Fibroblast of lung (primary cell): ENCODE measurements at regions not wholly inside any gene's neighbourhood (a gene's known extent, or its start where the extent isn't known, plus 50 kb on each side); places are given as distances from the start of the nearest gene placed in this dataset.

ENCODE experiments used
- DNase-seq, 2 donors: peaks; one replicate each; pipeline versions ENCODE4 v3.0.0 to v3.0.0-alpha.2; 2010; ENCODE audit warnings: low read depth in 2 of 2
- H2AFZ ChIP-seq: 2 replicates; pipeline ENCODE4 v1.5.1; 2012; ENCODE audit warnings: low read length, control low read depth, inconsistent platforms
- H3K27ac ChIP-seq: 2 replicates; pipeline ENCODE4 v1.5.1; 2011; ENCODE audit warnings: low read length, control low read depth; ENCODE audit not compliant: insufficient read depth
- H3K27me3 ChIP-seq: 2 replicates; pipeline ENCODE4 v1.5.1; 2011; ENCODE audit warnings: mild to moderate bottlenecking, low read length; ENCODE audit not compliant: control insufficient read depth, insufficient read depth
- H3K36me3 ChIP-seq: 2 replicates; pipeline ENCODE4 v1.5.1; 2011; ENCODE audit warnings: low read length; ENCODE audit not compliant: control insufficient read depth, insufficient read depth
- H3K4me1 ChIP-seq: 2 replicates; pipeline ENCODE4 v1.5.1; 2011; ENCODE audit warnings: low read length; ENCODE audit not compliant: control insufficient read depth, insufficient read depth; ENCODE audit errors: extremely low read depth
- H3K4me2 ChIP-seq: 2 replicates; pipeline ENCODE4 v1.5.1; 2011; ENCODE audit warnings: low read length, control low read depth; ENCODE audit not compliant: insufficient read depth; ENCODE audit errors: extremely low read depth
- H3K4me3 ChIP-seq, 4 experiments: fragments of 200-600 bp in 1 of 4; sonication (generic) in 1 of 4; replicated peaks in 1 of 4; 2 replicates each; pipeline ENCODE4 v1.5.1; 2011 to 2016; ENCODE audit warnings: low read length in 4 of 4, low read depth in 3 of 4, mild to moderate bottlenecking in 3 of 4, control low read depth in 2 of 4, inconsistent platforms in 1 of 4, mixed read lengths in 1 of 4; ENCODE audit not compliant: insufficient read depth in 1 of 4; ENCODE audit errors: control extremely low read depth in 1 of 4
- H3K79me2 ChIP-seq: 2 replicates; pipeline ENCODE4 v1.5.1; 2012; ENCODE audit warnings: mild to moderate bottlenecking, low read length, inconsistent platforms; ENCODE audit not compliant: control insufficient read depth, insufficient read depth
- H3K9ac ChIP-seq: 2 replicates; pipeline ENCODE4 v1.5.1; 2011; ENCODE audit warnings: mild to moderate bottlenecking, low read length, control low read depth; ENCODE audit not compliant: insufficient read depth
- H3K9me3 ChIP-seq: 2 replicates; pipeline ENCODE4 v1.5.1; 2012; ENCODE audit warnings: low read depth, low read length; ENCODE audit not compliant: control insufficient read depth, insufficient read depth
- H4K20me1 ChIP-seq: 2 replicates; pipeline ENCODE4 v1.5.1; 2011; ENCODE audit warnings: low read length; ENCODE audit not compliant: control insufficient read depth, insufficient read depth; ENCODE audit errors: extremely low read depth
- EZH2 ChIP-seq: IDR thresholded peaks from 2 replicates; pipeline ENCODE4 v1.5.1; 2012; ENCODE audit warnings: low read length, control low read depth, mild to moderate bottlenecking; ENCODE audit errors: missing control alignments
- TF ChIP-seq, protein P1 (sequence below), 2 donors: IDR thresholded peaks in 1 of 2; conservative IDR thresholded peaks in 1 of 2; 1 replicate in 1 of 2; 2 replicates in 1 of 2; pipeline ENCODE4 v1.5.1; 2011 to 2012; ENCODE audit warnings: low read length in 2 of 2, control low read depth in 1 of 2, inconsistent platforms in 1 of 2, low read depth in 1 of 2, mild to moderate bottlenecking in 1 of 2

DNA sequence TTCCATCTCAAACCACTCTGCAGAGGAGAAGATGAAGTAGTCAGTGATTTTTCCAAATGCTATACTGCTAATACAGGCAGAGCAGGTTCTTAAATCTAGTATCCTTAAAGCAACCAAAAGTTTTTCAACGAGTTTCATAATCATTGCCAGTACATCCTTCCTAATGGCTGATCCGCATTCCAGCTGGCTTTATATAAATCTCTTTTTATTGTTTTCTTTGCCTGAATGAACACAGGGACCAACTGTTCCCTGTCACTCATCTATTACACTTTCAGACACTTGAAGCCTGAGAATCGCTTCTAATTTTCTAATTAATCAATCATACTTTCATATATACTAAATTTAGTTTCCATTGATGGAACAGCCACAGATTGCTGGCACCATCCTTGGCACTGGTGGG lies 508.6 kb downstream of the RAB28 start:
- Histone ChIP-seq H3K27me3 (no peaks in the 10 kb centered on the region), H3K36me3 (no peaks in the 10 kb centered on the region), H4K20me1 (no peaks in the 10 kb centered on the region), H3K4me3 (no peak overlapping the region), H3K4me2 (no peak overlapping the region), H3K4me1 (no peaks in the 10 kb centered on the region), H2AFZ (no peak overlapping the region), H3K27ac (no peak overlapping the region), H3K9ac (no peak overlapping the region), H3K9me3 (no peaks in the 10 kb centered on the region), H3K79me2 (no peaks in the 10 kb centered on the region)
- TF ChIP-seq, protein P1, sequence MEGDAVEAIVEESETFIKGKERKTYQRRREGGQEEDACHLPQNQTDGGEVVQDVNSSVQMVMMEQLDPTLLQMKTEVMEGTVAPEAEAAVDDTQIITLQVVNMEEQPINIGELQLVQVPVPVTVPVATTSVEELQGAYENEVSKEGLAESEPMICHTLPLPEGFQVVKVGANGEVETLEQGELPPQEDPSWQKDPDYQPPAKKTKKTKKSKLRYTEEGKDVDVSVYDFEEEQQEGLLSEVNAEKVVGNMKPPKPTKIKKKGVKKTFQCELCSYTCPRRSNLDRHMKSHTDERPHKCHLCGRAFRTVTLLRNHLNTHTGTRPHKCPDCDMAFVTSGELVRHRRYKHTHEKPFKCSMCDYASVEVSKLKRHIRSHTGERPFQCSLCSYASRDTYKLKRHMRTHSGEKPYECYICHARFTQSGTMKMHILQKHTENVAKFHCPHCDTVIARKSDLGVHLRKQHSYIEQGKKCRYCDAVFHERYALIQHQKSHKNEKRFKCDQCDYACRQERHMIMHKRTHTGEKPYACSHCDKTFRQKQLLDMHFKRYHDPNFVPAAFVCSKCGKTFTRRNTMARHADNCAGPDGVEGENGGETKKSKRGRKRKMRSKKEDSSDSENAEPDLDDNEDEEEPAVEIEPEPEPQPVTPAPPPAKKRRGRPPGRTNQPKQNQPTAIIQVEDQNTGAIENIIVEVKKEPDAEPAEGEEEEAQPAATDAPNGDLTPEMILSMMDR (conservative IDR thresholded peaks at IDR 0.05 in 1 of 2, IDR thresholded peaks at IDR 0.05 in 1 of 2; ENCODE audit: low read depth in 1 of 2, low read length in 2 of 2): no peak
- TF ChIP-seq EZH2: no peak
- DNase-seq: no peak

DNA sequence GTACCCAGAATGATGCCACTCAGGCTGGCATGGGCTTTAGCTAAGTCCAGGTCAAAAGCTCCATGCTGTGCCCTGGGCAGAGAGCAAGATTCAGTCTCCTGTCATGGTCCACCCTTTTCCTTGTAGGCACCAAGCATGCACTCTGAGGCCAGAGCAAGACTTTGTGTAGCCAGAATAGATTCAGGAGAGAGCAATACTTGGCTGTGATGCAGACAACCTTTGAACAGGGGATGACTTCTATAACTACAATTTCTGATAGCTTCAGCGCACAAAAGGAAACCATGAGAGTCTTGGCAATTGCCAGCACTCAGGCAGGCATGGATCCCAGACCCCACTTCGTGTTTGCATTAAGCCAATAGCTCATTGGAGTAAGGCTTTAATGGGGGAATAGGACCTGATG lies 510.6 kb downstream of the RAB28 start:
- no peaks in the 10 kb centered on the region for H3K9me3 ChIP-seq
- DNase-seq: no peak
- H4K20me1 ChIP-seq: no peaks in the 10 kb centered on the region
- H3K4me3 ChIP-seq: no peak overlapping the region
- no peaks in the 10 kb centered on the region for H3K27me3 ChIP-seq
- no peaks in the 10 kb centered on the region for H3K36me3 ChIP-seq
- H3K4me1 ChIP-seq: no peaks in the 10 kb centered on the region
- no peak overlapping the region for H3K9ac ChIP-seq
- H3K79me2 ChIP-seq: no peaks in the 10 kb centered on the region
- H3K27ac ChIP-seq: no peak overlapping the region
- H2AFZ ChIP-seq: no peak overlapping the region
- H3K4me2 ChIP-seq: no peak overlapping the region
- no peak for TF ChIP-seq EZH2
- TF ChIP-seq, protein P1 (conservative IDR thresholded peaks at IDR 0.05 in 1 of 2, IDR thresholded peaks at IDR 0.05 in 1 of 2; ENCODE audit: low read depth in 1 of 2, low read length in 2 of 2): no peak

DNA sequence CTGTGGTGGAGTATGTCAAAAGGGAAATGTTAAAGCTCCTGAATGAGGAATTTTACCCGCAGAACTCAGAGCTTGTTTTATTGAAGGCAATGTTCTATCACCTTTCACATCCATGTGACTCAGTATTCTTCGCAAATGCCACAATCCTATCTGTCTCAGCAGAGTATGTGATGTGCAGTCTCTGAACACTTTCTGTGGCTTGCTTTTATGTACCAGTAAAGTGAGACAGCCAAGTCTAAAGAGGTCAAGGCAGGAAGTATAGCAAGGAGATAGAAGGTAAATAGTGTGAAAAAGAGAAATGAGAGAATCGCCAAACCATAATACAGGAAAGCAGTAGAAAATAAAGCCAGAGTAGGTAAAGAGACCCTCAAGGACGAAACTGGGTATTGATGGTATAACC lies 515.8 kb downstream of the RAB28 start:
- no peak for DNase-seq
- no peaks in the 10 kb centered on the region for H3K79me2 ChIP-seq
- H2AFZ ChIP-seq: no peak overlapping the region
- no peaks in the 10 kb centered on the region for H3K27me3 ChIP-seq
- no peaks in the 10 kb centered on the region for H3K36me3 ChIP-seq
- H3K4me1 ChIP-seq: no peaks in the 10 kb centered on the region
- H4K20me1 ChIP-seq: no peaks in the 10 kb centered on the region
- H3K27ac ChIP-seq: no peak overlapping the region
- no peaks in the 10 kb centered on the region for H3K9me3 ChIP-seq
- H3K4me3 ChIP-seq: no peak overlapping the region
- no peak overlapping the region for H3K9ac ChIP-seq
- H3K4me2 ChIP-seq: no peak overlapping the region
- no peak for TF ChIP-seq EZH2
- TF ChIP-seq, protein P1 (conservative IDR thresholded peaks at IDR 0.05 in 1 of 2, IDR thresholded peaks at IDR 0.05 in 1 of 2; ENCODE audit: low read depth in 1 of 2, low read length in 2 of 2): no peak
